D721Med (cell line): ENCODE measurements at regions not wholly inside any gene's neighbourhood (a gene's known extent, or its start where the extent isn't known, plus 50 kb on each side); places are given as distances from the start of the nearest gene placed in this dataset.
"Not testable (repeated sequence)": the region's sequence is repeated elsewhere in the genome, so short reads cannot be mapped to it uniquely, and the experiment has no call there.

Source experiments
- DNase-seq: peaks from one replicate; pipeline ENCODE4 v3.0.0; 2011; ENCODE audit warnings: low spot score; ENCODE audit not compliant: insufficient read length
- FAIRE-seq: peaks from 2 replicates; lab custom pipeline; 2011; peaks lifted over from hg19 to GRCh38; lab: Jason Lieb, UNC
- CTCF ChIP-seq: IDR thresholded peaks from 2 replicates; pipeline ENCODE4 v1.5.1; 2012; ENCODE audit warnings: mild to moderate bottlenecking, control low read depth; ENCODE audit not compliant: insufficient read depth; ENCODE audit errors: missing control alignments

GRCh38 chr2:88892788-88893187 is 201.3 kb downstream of the RPIA start:
- FAIRE-seq = no peak
- no peak for DNase-seq
- no peak for TF ChIP-seq CTCF

GRCh38 chr2:88896971-88897370 is 205.5 kb downstream of the RPIA start:
- TF ChIP-seq CTCF = no peak
- no peak for FAIRE-seq
- no peak for DNase-seq

- no peak for DNase-seq
- TF ChIP-seq CTCF = no peak
- no peak for FAIRE-seq
Observed at GRCh38 chr2:88897715-88898114, 206.2 kb downstream of the RPIA start.

GRCh38 chr2:88903749-88904353 is 212.4 kb downstream of the RPIA start:
- FAIRE-seq = no peak
- no peak for DNase-seq
- peak; percentile 77 for TF ChIP-seq CTCF

- no peak for FAIRE-seq
- DNase-seq = no peak
- no peak for TF ChIP-seq CTCF
Observed at GRCh38 chr2:88913280-88913679, 221.8 kb downstream of the RPIA start.

GRCh38 chr2:88919087-88919738 is 227.7 kb downstream of the RPIA start:
- DNase-seq (no peak), FAIRE-seq (no peak)
- peak; percentile 26 for TF ChIP-seq CTCF

- not testable (repeated sequence) for DNase-seq, FAIRE-seq
Observed at GRCh38 chr2:88920399-88920798, 228.9 kb downstream of the RPIA start.
